ENCODE measurements at regions not wholly inside any gene's neighbourhood (a gene's known extent, or its start where the extent isn't known, plus 50 kb on each side); places are given as distances from the start of the nearest gene placed in this dataset.

- no peak for DNase-seq
- WGBS, 4 donors: 66 to 84% (median 73%) methylated on average over 1 of the region's 1 CpG
- TF ChIP-seq POLR2A (IDR thresholded peaks at IDR 0.05) (no peak), CTCF (IDR thresholded peaks at IDR 0.05) (no peak)
Measured at GRCh38 chr3:74845081-74845480, 230.6 kb upstream of the CNTN3 start.

GRCh38 chr3:74844428-74844827 is 230.0 kb upstream of the CNTN3 start:
- intact Hi-C loops (cut with DNase I): no loop called here
- DNase-seq: no peak
- Histone ChIP-seq H3K27ac (no peak overlapping the region), H3K4me3 (no peak overlapping the region), H3K27me3 (no peaks in the 10 kb centered on the region), H3K4me1 (replicated peaks in 1 of 2) (no peaks in the 10 kb centered on the region), H3K36me3 (replicated peaks in 1 of 2) (no peaks in the 10 kb centered on the region), H3K9me3 (replicated peaks in 1 of 3) (no peaks in the 10 kb centered on the region)
- WGBS, 4 donors: 42 to 69% (median 63%) methylated on average over 1 of the region's 1 CpG
- TF ChIP-seq POLR2A (IDR thresholded peaks at IDR 0.05) (no peak), CTCF (IDR thresholded peaks at IDR 0.05) (no peak)

More at GRCh38 chr3:74845081-74845480, 230.6 kb upstream of the CNTN3 start:
- Histone ChIP-seq H3K36me3 (replicated peaks in 1 of 2) (no peaks in the 10 kb centered on the region), H3K4me3 (no peak overlapping the region), H3K27me3 (no peaks in the 10 kb centered on the region), H3K27ac (no peak overlapping the region), H3K4me1 (replicated peaks in 1 of 2) (no peaks in the 10 kb centered on the region), H3K9me3 (replicated peaks in 1 of 3) (no peaks in the 10 kb centered on the region)
- intact Hi-C loops (cut with DNase I): no loop called here

- WGBS, 4 donors: 33 to 54% (median 35%) methylated on average over 2 of the region's 2 CpGs
- DNase-seq: no peak
- TF ChIP-seq POLR2A (IDR thresholded peaks at IDR 0.05) (no peak), CTCF (IDR thresholded peaks at IDR 0.05) (no peak)
- no peak overlapping the region for H3K27ac ChIP-seq
- H3K27me3 ChIP-seq: no peaks in the 10 kb centered on the region
- intact Hi-C loops (cut with DNase I): no loop called here
- no peaks in the 10 kb centered on the region for H3K9me3 ChIP-seq (replicated peaks in 1 of 3)
- H3K4me3 ChIP-seq: no peak overlapping the region
- H3K36me3 ChIP-seq (replicated peaks in 1 of 2): no peaks in the 10 kb centered on the region
- no peaks in the 10 kb centered on the region for H3K4me1 ChIP-seq (replicated peaks in 1 of 2)
Measured at GRCh38 chr3:74842649-74843048, 228.2 kb upstream of the CNTN3 start.

GRCh38 chr3:74842141-74842540 is 227.7 kb upstream of the CNTN3 start:
- Histone ChIP-seq H3K27me3 (no peaks in the 10 kb centered on the region), H3K9me3 (replicated peaks in 1 of 3) (no peaks in the 10 kb centered on the region), H3K4me1 (replicated peaks in 1 of 2) (no peaks in the 10 kb centered on the region), H3K27ac (no peak overlapping the region), H3K36me3 (replicated peaks in 1 of 2) (no peaks in the 10 kb centered on the region), H3K4me3 (no peak overlapping the region)
- intact Hi-C loops (cut with DNase I): no loop called here
- 30 to 45% (median 38%) methylated on average over 1 of the region's 1 CpG for WGBS, 4 donors
- DNase-seq: no peak
- TF ChIP-seq POLR2A (IDR thresholded peaks at IDR 0.05) (no peak), CTCF (IDR thresholded peaks at IDR 0.05) (no peak)

Measured in adrenal gland (tissue), 9 donors.